NCI-H1092 (cell line): ENCODE measurements at regions not wholly inside any gene's neighbourhood (a gene's known extent, or its start where the extent isn't known, plus 50 kb on each side); places are given as distances from the start of the nearest gene placed in this dataset.
"Not testable (repeated sequence)": the region's sequence is repeated elsewhere in the genome, so short reads cannot be mapped to it uniquely, and the experiment has no call there.

Experiments
- DNase-seq: peaks from one replicate; lab custom pipeline; 2025; lab: John Stamatoyannopoulos, UW

- not testable (repeated sequence) for DNase-seq
Observed at GRCh38 chr17:22310292-22310691, 618.0 kb downstream of the KCNJ18 start.

- no peak for DNase-seq
Observed at GRCh38 chr17:22310717-22311686, 618.7 kb downstream of the KCNJ18 start.

GRCh38 chr17:22321001-22321400 lies 628.7 kb downstream of the KCNJ18 start:
- not testable (repeated sequence) for DNase-seq

GRCh38 chr17:22322893-22323550 lies 630.7 kb downstream of the KCNJ18 start:
- DNase-seq, result not testable (repeated sequence)

- no peak for DNase-seq
Observed at GRCh38 chr17:22337467-22337866, 645.1 kb downstream of the KCNJ18 start.

- not testable (repeated sequence) for DNase-seq
Observed at GRCh38 chr17:22356603-22357002, 664.3 kb downstream of the KCNJ18 start.

- not testable (repeated sequence) for DNase-seq
Observed at GRCh38 chr17:22370988-22371387, 678.7 kb downstream of the KCNJ18 start.

- DNase-seq, result no peak
Observed at GRCh38 chr17:22373911-22374310, 681.6 kb downstream of the KCNJ18 start.

- DNase-seq, result no peak
Observed at GRCh38 chr17:22374741-22375140, 682.4 kb downstream of the KCNJ18 start.

GRCh38 chr17:22376747-22377146 lies 684.4 kb downstream of the KCNJ18 start:
- not testable (repeated sequence) for DNase-seq

GRCh38 chr17:22378748-22379147 lies 686.4 kb downstream of the KCNJ18 start:
- DNase-seq, result not testable (repeated sequence)

GRCh38 chr17:22381589-22381988 lies 689.3 kb downstream of the KCNJ18 start:
- not testable (repeated sequence) for DNase-seq

- not testable (repeated sequence) for DNase-seq
Observed at GRCh38 chr17:22383772-22384460, 691.6 kb downstream of the KCNJ18 start.

- DNase-seq, result not testable (repeated sequence)
Observed at GRCh38 chr17:22384461-22384800, 692.1 kb downstream of the KCNJ18 start.

- not testable (repeated sequence) for DNase-seq
Observed at GRCh38 chr17:22398446-22398845, 706.1 kb downstream of the KCNJ18 start.

GRCh38 chr17:22399037-22399436 lies 706.7 kb downstream of the KCNJ18 start:
- not testable (repeated sequence) for DNase-seq

GRCh38 chr17:22405080-22405479 lies 712.8 kb downstream of the KCNJ18 start:
- DNase-seq, result not testable (repeated sequence)

GRCh38 chr17:22409160-22409751 lies 716.9 kb downstream of the KCNJ18 start:
- DNase-seq, result no peak

- no peak for DNase-seq
Observed at GRCh38 chr17:22410136-22410535, 717.8 kb downstream of the KCNJ18 start.

- no peak for DNase-seq
Observed at GRCh38 chr17:22411185-22411784, 719.0 kb downstream of the KCNJ18 start.

- DNase-seq, result no peak
Observed at GRCh38 chr17:22435231-22435974, 743.1 kb downstream of the KCNJ18 start.
